ENCODE measurements at regions not wholly inside any gene's neighbourhood (a gene's known extent, or its start where the extent isn't known, plus 50 kb on each side); places are given as distances from the start of the nearest gene placed in this dataset.

DNA sequence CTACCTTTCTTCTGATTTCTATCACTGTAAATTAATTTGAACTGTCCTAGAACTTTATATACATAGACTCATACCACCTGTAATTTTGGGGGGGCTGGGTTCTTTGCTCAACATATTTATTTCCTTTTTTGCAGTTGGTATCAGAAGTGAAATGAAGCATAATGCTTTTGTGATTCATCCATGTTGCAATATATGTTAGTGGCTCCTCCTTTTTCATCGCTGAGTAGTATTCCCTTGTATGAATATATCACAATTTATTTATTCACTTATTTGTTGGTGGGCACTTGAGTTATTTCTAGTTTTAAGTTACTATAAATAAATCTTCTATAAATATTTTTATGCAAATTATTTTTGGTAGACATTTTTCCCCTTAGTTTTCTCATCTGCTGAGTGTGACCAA is 336.4 kb downstream of the HS3ST3B1 start:
- H3K36me3 ChIP-seq: no peaks in the 10 kb centered on the region
- no peak for DNase-seq (ENCODE audit: extremely low spot score in 2 of 2)
- TF ChIP-seq, protein P1, sequence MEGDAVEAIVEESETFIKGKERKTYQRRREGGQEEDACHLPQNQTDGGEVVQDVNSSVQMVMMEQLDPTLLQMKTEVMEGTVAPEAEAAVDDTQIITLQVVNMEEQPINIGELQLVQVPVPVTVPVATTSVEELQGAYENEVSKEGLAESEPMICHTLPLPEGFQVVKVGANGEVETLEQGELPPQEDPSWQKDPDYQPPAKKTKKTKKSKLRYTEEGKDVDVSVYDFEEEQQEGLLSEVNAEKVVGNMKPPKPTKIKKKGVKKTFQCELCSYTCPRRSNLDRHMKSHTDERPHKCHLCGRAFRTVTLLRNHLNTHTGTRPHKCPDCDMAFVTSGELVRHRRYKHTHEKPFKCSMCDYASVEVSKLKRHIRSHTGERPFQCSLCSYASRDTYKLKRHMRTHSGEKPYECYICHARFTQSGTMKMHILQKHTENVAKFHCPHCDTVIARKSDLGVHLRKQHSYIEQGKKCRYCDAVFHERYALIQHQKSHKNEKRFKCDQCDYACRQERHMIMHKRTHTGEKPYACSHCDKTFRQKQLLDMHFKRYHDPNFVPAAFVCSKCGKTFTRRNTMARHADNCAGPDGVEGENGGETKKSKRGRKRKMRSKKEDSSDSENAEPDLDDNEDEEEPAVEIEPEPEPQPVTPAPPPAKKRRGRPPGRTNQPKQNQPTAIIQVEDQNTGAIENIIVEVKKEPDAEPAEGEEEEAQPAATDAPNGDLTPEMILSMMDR (IDR thresholded peaks at IDR 0.05): no peak
- TF ChIP-seq POLR2A (IDR thresholded peaks at IDR 0.05): no peak
- no peak for TF ChIP-seq POLR2AphosphoS5 (IDR thresholded peaks at IDR 0.05; ENCODE audit: insufficient read depth in 1 of 2, low read depth in 1 of 2)

DNA sequence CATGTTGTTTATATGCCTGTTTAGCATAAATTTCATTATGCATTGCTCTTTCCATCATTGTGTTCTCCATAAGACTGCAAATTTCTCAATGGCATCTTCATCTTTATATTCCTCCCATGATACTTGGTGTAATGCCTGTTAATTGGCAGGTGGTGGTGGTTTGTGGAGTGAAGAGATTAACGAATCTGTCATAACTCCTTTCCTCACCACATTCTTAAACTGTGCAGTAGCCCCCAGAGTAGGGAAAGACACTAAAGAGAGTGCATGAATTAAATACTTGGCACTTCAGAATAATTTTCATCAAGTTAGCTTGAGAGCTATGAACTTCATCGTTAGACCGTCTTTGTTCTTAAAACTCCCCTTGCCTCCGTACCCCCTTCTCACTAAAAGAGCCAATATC is 329.7 kb downstream of the HS3ST3B1 start:
- DNase-seq (ENCODE audit: extremely low spot score in 2 of 2): no peak
- Histone ChIP-seq H3K4me1 (no peaks in the 10 kb centered on the region), H3K27me3 (no peaks in the 10 kb centered on the region), H3K27ac (no peak overlapping the region), H3K9me3 (no peaks in the 10 kb centered on the region), H3K36me3 (no peaks in the 10 kb centered on the region), H3K4me3 (no peak overlapping the region)
- intact Hi-C loops (cut with DNase I): no loop called here
- TF ChIP-seq POLR2AphosphoS5 (IDR thresholded peaks at IDR 0.05; ENCODE audit: insufficient read depth in 1 of 2, low read depth in 1 of 2) (no peak), POLR2A (IDR thresholded peaks at IDR 0.05) (no peak)
- TF ChIP-seq, protein P1 (IDR thresholded peaks at IDR 0.05): no peak

More for the DNA sequence above, 336.4 kb downstream of the HS3ST3B1 start:
- Histone ChIP-seq H3K9me3 (no peaks in the 10 kb centered on the region), H3K4me3 (no peak overlapping the region), H3K27ac (no peak overlapping the region), H3K27me3 (no peaks in the 10 kb centered on the region), H3K4me1 (no peaks in the 10 kb centered on the region)
- intact Hi-C loops (cut with DNase I): no loop called here

- intact Hi-C loops (cut with DNase I): no loop called here
- Histone ChIP-seq H3K27me3 (no peaks in the 10 kb centered on the region), H3K36me3 (no peaks in the 10 kb centered on the region), H3K4me3 (no peak overlapping the region), H3K4me1 (no peaks in the 10 kb centered on the region), H3K27ac (no peak overlapping the region), H3K9me3 (no peaks in the 10 kb centered on the region)
- TF ChIP-seq POLR2A (IDR thresholded peaks at IDR 0.05) (no peak), POLR2AphosphoS5 (IDR thresholded peaks at IDR 0.05; ENCODE audit: insufficient read depth in 1 of 2, low read depth in 1 of 2) (no peak)
- TF ChIP-seq, protein P1 (IDR thresholded peaks at IDR 0.05): no peak
- DNase-seq (ENCODE audit: extremely low spot score in 2 of 2): no peak
Observed at GRCh38 chr17:14630046-14630445, 329.2 kb downstream of the HS3ST3B1 start.

GRCh38 chr17:14622615-14623101 is 321.8 kb downstream of the HS3ST3B1 start:
- H3K4me1 ChIP-seq: peaks cover 18% of the 10 kb centered on the region
- H3K27me3 ChIP-seq: no peaks in the 10 kb centered on the region
- H3K9me3 ChIP-seq: no peaks in the 10 kb centered on the region
- DNase-seq (ENCODE audit: extremely low spot score in 2 of 2): no peak
- H3K4me3 ChIP-seq: no peak overlapping the region
- H3K27ac ChIP-seq: no peak overlapping the region
- TF ChIP-seq, protein P1 (IDR thresholded peaks at IDR 0.05): no peak
- TF ChIP-seq POLR2AphosphoS5 (IDR thresholded peaks at IDR 0.05; ENCODE audit: insufficient read depth in 1 of 2, low read depth in 1 of 2): peak in 1 of 2 donors; percentile 58
- TF ChIP-seq POLR2A (IDR thresholded peaks at IDR 0.05): no peak
- intact Hi-C loops (cut with DNase I): no loop called here
- no peaks in the 10 kb centered on the region for H3K36me3 ChIP-seq

DNA sequence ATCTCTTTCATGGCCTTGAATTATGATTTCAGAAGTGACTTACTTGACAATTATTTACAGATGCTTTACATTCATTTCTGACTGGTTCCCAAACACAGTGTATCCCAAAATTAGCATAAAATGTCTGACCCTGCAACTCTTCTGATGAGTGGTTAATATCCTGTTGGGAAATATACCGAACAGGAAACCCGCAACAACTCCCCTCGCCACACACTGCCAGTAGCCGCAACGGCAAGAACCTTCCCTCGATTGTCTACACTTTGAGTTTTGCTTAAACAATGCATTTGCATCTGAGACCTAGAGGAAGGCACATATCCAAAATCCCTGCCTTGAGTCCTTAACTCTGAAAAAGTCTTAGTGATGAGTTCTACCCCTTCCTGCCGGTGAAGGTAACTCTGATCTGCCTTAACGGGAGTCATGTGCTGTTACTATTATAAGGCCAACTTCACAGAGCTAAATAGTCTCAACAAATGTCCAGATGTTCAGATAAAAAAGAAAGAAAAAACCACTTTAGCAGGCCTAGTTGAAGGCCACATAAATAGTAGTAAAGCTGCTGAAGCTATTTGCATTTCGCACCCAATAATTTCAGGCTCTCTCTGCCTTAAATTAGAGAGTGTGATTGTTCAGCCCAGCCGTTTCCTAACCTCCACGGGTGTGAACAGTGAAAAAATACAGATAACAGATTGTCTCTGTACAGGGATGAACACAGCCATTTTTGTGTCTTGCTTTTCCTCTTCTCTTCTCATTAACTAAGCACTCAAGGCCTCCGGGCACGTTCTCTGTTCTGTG is 321.1 kb downstream of the HS3ST3B1 start:
- Histone ChIP-seq H3K9me3 (no peaks in the 10 kb centered on the region), H3K4me3 (no peak overlapping the region), H3K27ac (peak overlapping the region; percentile 47), H3K4me1 (peaks cover 22% of the 10 kb centered on the region), H3K27me3 (no peaks in the 10 kb centered on the region), H3K36me3 (no peaks in the 10 kb centered on the region)
- DNase-seq (ENCODE audit: extremely low spot score in 2 of 2): no peak
- TF ChIP-seq POLR2AphosphoS5 (IDR thresholded peaks at IDR 0.05; ENCODE audit: insufficient read depth in 1 of 2, low read depth in 1 of 2) (no peak), POLR2A (IDR thresholded peaks at IDR 0.05) (no peak)
- TF ChIP-seq, protein P1 (IDR thresholded peaks at IDR 0.05): no peak
- intact Hi-C loops (cut with DNase I): no loop called here
